B cell (primary cell): ENCODE measurements at regions not wholly inside any gene's neighbourhood (a gene's known extent, or its start where the extent isn't known, plus 50 kb on each side); places are given as distances from the start of the nearest gene placed in this dataset.

ENCODE experiments used
- ATAC-seq: fragments of 200-7000 bp; cut with Tn5 transposase; one replicate; pipeline ENCODE4 v1.10.0; 2021; ENCODE audit warnings: low read depth, mild to moderate bottlenecking, moderate number of reproducible peaks, moderate library complexity
- CTCF ChIA-PET: fragments of 350-600 bp; sonication (Branson Sonifier 250); formaldehyde crosslinking; loops from one replicate; lab custom pipeline; 2021; ENCODE audit warnings: antibody characterized with exemption, inconsistent platforms; lab: Charles Lee
- POLR2A ChIA-PET: fragments of 350-600 bp; sonication (Branson Sonifier 250); formaldehyde crosslinking; loops from one replicate; lab custom pipeline; 2021; ENCODE audit warnings: antibody characterized with exemption; lab: Charles Lee
- DNase-seq: peaks from one replicate; pipeline ENCODE4 v3.0.0; 2013
- H2AFZ ChIP-seq: 2 replicates; pipeline ENCODE4 v1.6.1; 2012; ENCODE audit warnings: mild to moderate bottlenecking, low read depth, low read length; ENCODE audit not compliant: insufficient read depth, poor library complexity, severe bottlenecking
- H3K27ac ChIP-seq, 2 donors: 1 replicate in 1 of 2; 2 replicates in 1 of 2; pipeline ENCODE4 v1.5.1; 2012 to 2013; ENCODE audit warnings: low read length in 2 of 2, mild to moderate bottlenecking in 2 of 2, moderate library complexity in 1 of 2
- H3K27me3 ChIP-seq, 4 experiments: fragments of 200-600 bp in 1 of 4; sonication (generic) in 1 of 4; replicated peaks in 1 of 4; 1 replicate in 2 of 4; 2 replicates in 2 of 4; pipeline versions ENCODE4 v1.6.1 to v1.7.0; 2013 to 2016; ENCODE audit warnings: low read length in 3 of 4, mild to moderate bottlenecking in 2 of 4, mixed read lengths in 1 of 4, moderate library complexity in 1 of 4; ENCODE audit not compliant: insufficient read depth in 4 of 4, control insufficient read depth in 3 of 4; ENCODE audit errors: control extremely low read depth in 1 of 4
- H3K36me3 ChIP-seq, 2 experiments: replicated peaks in 1 of 2; 1 replicate in 1 of 2; 2 replicates in 1 of 2; pipeline versions ENCODE4 v1.6.1 to v1.7.1; 2013; ENCODE audit warnings: low read length in 1 of 2; ENCODE audit not compliant: insufficient read depth in 2 of 2, control insufficient read depth in 1 of 2; ENCODE audit errors: control extremely low read depth in 1 of 2, extremely low read depth in 1 of 2
- H3K4me1 ChIP-seq, 2 donors: fragments of 200-600 bp in 1 of 2; sonication (generic) in 1 of 2; 1 replicate in 1 of 2; 2 replicates in 1 of 2; pipeline versions ENCODE4 v1.5.1 to v1.6.1; 2013 to 2017; ENCODE audit warnings: low read length in 2 of 2; ENCODE audit not compliant: control insufficient read depth in 2 of 2, insufficient read depth in 2 of 2
- H3K4me2 ChIP-seq: replicated peaks from 2 replicates; pipeline ENCODE3; 2012; ENCODE audit warnings: mild to moderate bottlenecking, low read depth, low read length; ENCODE audit not compliant: poor library complexity, severe bottlenecking
- H3K4me3 ChIP-seq, 5 experiments: fragments of 200-600 bp in 1 of 5; sonication (generic) in 1 of 5; 1 replicate in 3 of 5; 2 replicates in 2 of 5; pipeline versions ENCODE4 v1.5.1 to v1.7.0; 2011 to 2016; ENCODE audit warnings: low read length in 4 of 5, mild to moderate bottlenecking in 4 of 5, low read depth in 2 of 5, control low read depth in 1 of 5, moderate library complexity in 1 of 5; ENCODE audit not compliant: insufficient read depth in 1 of 5; ENCODE audit errors: control extremely low read depth in 1 of 5, extremely low read depth in 1 of 5
- H3K79me2 ChIP-seq: fragments of 200-600 bp; sonication (generic); one replicate; pipeline ENCODE4 v1.6.0; 2016; ENCODE audit warnings: low read length; ENCODE audit not compliant: control insufficient read depth, insufficient read depth
- H3K9ac ChIP-seq: fragments of 200-600 bp; sonication (generic); 2 replicates; pipeline ENCODE4 v1.6.1; 2017; ENCODE audit warnings: mild to moderate bottlenecking, low read length, moderate library complexity
- H3K9me3 ChIP-seq, 3 donors: one replicate each; pipeline versions ENCODE4 v1.6.1 to v1.7.1; 2013; ENCODE audit warnings: low read length in 2 of 3; ENCODE audit not compliant: control insufficient read depth in 2 of 3, insufficient read depth in 1 of 3; ENCODE audit errors: control extremely low read depth in 1 of 3
- H4K20me1 ChIP-seq: 2 replicates; pipeline ENCODE4 v1.6.0; 2012; ENCODE audit warnings: mild to moderate bottlenecking, low read length; ENCODE audit not compliant: insufficient read depth, control insufficient read depth, poor library complexity, severe bottlenecking
- H3K27ac Mint-ChIP-seq: one replicate; pipeline ENCODE4 v1.8.0; 2021; ENCODE audit warnings: mixed read lengths
- H3K27me3 Mint-ChIP-seq: one replicate; pipeline ENCODE4 v1.8.0; 2021; ENCODE audit warnings: mixed read lengths
- H3K4me1 Mint-ChIP-seq: one replicate; pipeline ENCODE4 v1.8.0; 2021; ENCODE audit warnings: mixed read lengths
- H3K4me3 Mint-ChIP-seq: one replicate; pipeline ENCODE4 v1.8.0; 2021; ENCODE audit warnings: mixed read lengths
- H3K9me3 Mint-ChIP-seq: one replicate; pipeline ENCODE4 v1.8.0; 2022; ENCODE audit warnings: mixed read lengths; ENCODE audit not compliant: insufficient read depth
- CTCF ChIP-seq: fragments of 200-600 bp; IDR thresholded peaks from one replicate; pipeline ENCODE4 v1.8.0; 2022; ENCODE audit warnings: antibody characterized with exemption, mild to moderate bottlenecking
- EZH2 ChIP-seq: IDR thresholded peaks from 2 replicates; pipeline ENCODE4 v1.6.1; 2012; ENCODE audit warnings: borderline replicate concordance, low read depth, mild to moderate bottlenecking, moderate library complexity, low read length; ENCODE audit not compliant: insufficient read depth, poor library complexity, severe bottlenecking
- WGBS: methylation state at CpG from one replicate; pipeline ENCODE4 v1.1.5; 2013; ENCODE audit warnings: missing lambda C conversion rate; ENCODE audit not compliant: insufficient coverage; 5-methylcytosine and 5-hydroxymethylcytosine counted together
- intact Hi-C: fragments of 100-400 bp; cut with micrococcal nuclease; formaldehyde crosslinking; loops from one replicate; pipeline ENCODE4 v1.10.0; 2022

GRCh38 chr18:40348196-40348595, 1606.8 kb upstream of the PIK3C3 start:
- Histone ChIP-seq H3K4me2 (no peak overlapping the region), H3K27me3 (no peaks in the 10 kb centered on the region), H3K79me2 (no peaks in the 10 kb centered on the region), H3K4me1 (no peaks in the 10 kb centered on the region), H4K20me1 (no peaks in the 10 kb centered on the region), H2AFZ (no peak overlapping the region), H3K36me3 (no peaks in the 10 kb centered on the region), H3K9me3 (peaks cover 0 to 2% (median under 1%) of the 10 kb centered on the region in 3 donors), H3K4me3 (no peak overlapping the region), H3K27ac (no peak overlapping the region), H3K9ac (no peak overlapping the region)
- no peak for ATAC-seq
- Mint-ChIP-seq H3K4me1 (no peaks in the 10 kb centered on the region), H3K4me3 (no peak overlapping the region), H3K9me3 (peaks cover 7% of the 10 kb centered on the region), H3K27ac (no peak overlapping the region), H3K27me3 (no peaks in the 10 kb centered on the region)
- intact Hi-C loops = no loop called here
- TF ChIP-seq CTCF (no peak), EZH2 (no peak)
- ChIA-PET CTCF (no interaction called here), POLR2A (no interaction called here)
- no peak for DNase-seq
- 89% methylated on average over 1 of the region's 1 CpG for WGBS

GRCh38 chr18:40347261-40347660, 1607.8 kb upstream of the PIK3C3 start:
- WGBS = 93% methylated on average over 5 of the region's 5 CpGs
- no peaks in the 10 kb centered on the region for H3K4me1 ChIP-seq
- peaks cover 0 to 7% (median 2%) of the 10 kb centered on the region in 3 donors for H3K9me3 ChIP-seq
- no peaks in the 10 kb centered on the region for H3K27me3 Mint-ChIP-seq
- DNase-seq (no peak), ATAC-seq (no peak)
- no peak overlapping the region for H3K4me3 Mint-ChIP-seq
- peaks cover 7% of the 10 kb centered on the region for H3K9me3 Mint-ChIP-seq
- no peak overlapping the region for H3K27ac Mint-ChIP-seq
- H3K9ac ChIP-seq = no peak overlapping the region
- H3K27me3 ChIP-seq = no peaks in the 10 kb centered on the region
- no peak overlapping the region for H2AFZ ChIP-seq
- ChIA-PET POLR2A (no interaction called here), CTCF (no interaction called here)
- H3K27ac ChIP-seq = no peak overlapping the region
- no peaks in the 10 kb centered on the region for H3K79me2 ChIP-seq
- intact Hi-C loops = no loop called here
- H3K4me2 ChIP-seq = no peak overlapping the region
- no peaks in the 10 kb centered on the region for H3K36me3 ChIP-seq
- H3K4me1 Mint-ChIP-seq = no peaks in the 10 kb centered on the region
- no peak overlapping the region for H3K4me3 ChIP-seq
- H4K20me1 ChIP-seq = no peaks in the 10 kb centered on the region
- TF ChIP-seq CTCF = no peak
- TF ChIP-seq EZH2 = no peak
